Activated naive CD4-positive, alpha-beta T cell treated with anti-CD3 and anti-CD28 coated beads for 36 hours (primary cell): ENCODE measurements at regions not wholly inside any gene's neighbourhood (a gene's known extent, or its start where the extent isn't known, plus 50 kb on each side); places are given as distances from the start of the nearest gene placed in this dataset.
"Not testable (repeated sequence)": the region's sequence is repeated elsewhere in the genome, so short reads cannot be mapped to it uniquely, and the experiment has no call there.

Source experiments
- CTCF ChIA-PET: fragments of 350-600 bp; sonication (Branson Sonifier 250); formaldehyde crosslinking; loops from one replicate; lab custom pipeline; 2021; ENCODE audit warnings: antibody characterized with exemption; lab: Charles Lee
- DNase-seq: peaks from one replicate; pipeline ENCODE4 v3.0.0-alpha.2; 2020
- H3K27ac Mint-ChIP-seq: one replicate; pipeline ENCODE4 v1.8.0; 2021; ENCODE audit warnings: mild to moderate bottlenecking, mixed read lengths
- H3K27me3 Mint-ChIP-seq: one replicate; pipeline ENCODE4 v1.8.0; 2021; ENCODE audit warnings: low read depth, mixed read lengths
- H3K36me3 Mint-ChIP-seq: one replicate; pipeline ENCODE4 v1.8.0; 2021; ENCODE audit warnings: low read depth, mixed read lengths
- H3K4me1 Mint-ChIP-seq: one replicate; pipeline ENCODE4 v1.8.0; 2021; ENCODE audit warnings: low read depth, mixed read lengths
- H3K4me3 Mint-ChIP-seq: one replicate; pipeline ENCODE4 v1.8.0; 2021; ENCODE audit warnings: mild to moderate bottlenecking, moderate library complexity, mixed read lengths
- H3K9me3 Mint-ChIP-seq: one replicate; pipeline ENCODE4 v1.8.0; 2021; ENCODE audit warnings: mixed read lengths
- intact Hi-C: fragments of 100-400 bp; cut with micrococcal nuclease; formaldehyde crosslinking; loops from one replicate; pipeline ENCODE4 v1.15.1; 2023

DNA sequence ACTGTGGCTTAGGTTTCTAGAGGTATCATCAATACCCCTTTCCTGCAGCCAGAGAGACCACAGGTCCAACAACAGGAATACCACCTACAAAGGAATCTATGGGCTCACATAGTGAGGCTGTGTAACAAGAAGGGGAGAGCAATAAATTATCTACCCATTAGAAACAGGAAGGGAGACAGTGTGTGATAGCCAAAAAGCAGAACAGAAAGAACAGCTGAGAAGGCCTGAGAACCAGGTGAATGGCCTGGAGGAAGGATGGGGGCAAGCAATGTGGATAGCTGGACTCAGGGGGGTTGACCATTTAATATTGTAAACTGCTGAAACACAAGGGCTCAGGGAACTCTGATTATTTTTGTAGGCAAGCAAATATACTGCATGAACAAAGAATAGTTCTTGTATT lies 628.2 kb downstream of the COL12A1 start:
- CTCF ChIA-PET = no interaction called here
- Mint-ChIP-seq H3K36me3 (no peaks in the 10 kb centered on the region), H3K27ac (no peak overlapping the region), H3K4me1 (no peaks in the 10 kb centered on the region), H3K9me3 (no peaks in the 10 kb centered on the region), H3K27me3 (no peaks in the 10 kb centered on the region), H3K4me3 (no peak overlapping the region)
- no peak for DNase-seq
- intact Hi-C loops = loop anchor here (10.0 kb wide), 1 partner anchor 723 kb away; no protein-coding TSS in a partner anchor

DNA sequence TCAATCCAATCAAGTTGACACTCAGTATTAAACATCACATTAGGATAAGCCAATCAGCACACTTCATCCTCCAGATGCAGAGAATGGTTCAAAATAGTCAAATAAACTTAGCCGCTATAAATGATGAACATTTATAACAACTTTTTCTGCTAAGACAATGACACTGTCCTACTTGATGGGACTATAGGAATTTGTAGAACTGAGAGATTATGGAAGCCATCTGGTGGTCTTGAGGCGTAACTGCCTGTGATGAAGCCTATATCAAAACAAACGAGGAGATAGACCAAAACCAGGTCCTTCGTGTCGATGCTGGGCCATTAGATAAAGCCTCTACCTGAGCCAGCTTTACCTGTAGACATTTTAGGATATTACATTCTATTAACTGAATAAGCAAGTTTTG lies 631.1 kb downstream of the COL12A1 start:
- no peak for DNase-seq
- no peak overlapping the region for H3K4me3 Mint-ChIP-seq
- CTCF ChIA-PET = no interaction called here
- H3K9me3 Mint-ChIP-seq = no peaks in the 10 kb centered on the region
- H3K27ac Mint-ChIP-seq = no peak overlapping the region
- no peaks in the 10 kb centered on the region for H3K36me3 Mint-ChIP-seq
- intact Hi-C loops = loop anchor here (2.0 to 10.0 kb wide), 2 partner anchors 720 to 836 kb away; no protein-coding TSS in a partner anchor
- H3K4me1 Mint-ChIP-seq = no peaks in the 10 kb centered on the region
- no peaks in the 10 kb centered on the region for H3K27me3 Mint-ChIP-seq

DNA sequence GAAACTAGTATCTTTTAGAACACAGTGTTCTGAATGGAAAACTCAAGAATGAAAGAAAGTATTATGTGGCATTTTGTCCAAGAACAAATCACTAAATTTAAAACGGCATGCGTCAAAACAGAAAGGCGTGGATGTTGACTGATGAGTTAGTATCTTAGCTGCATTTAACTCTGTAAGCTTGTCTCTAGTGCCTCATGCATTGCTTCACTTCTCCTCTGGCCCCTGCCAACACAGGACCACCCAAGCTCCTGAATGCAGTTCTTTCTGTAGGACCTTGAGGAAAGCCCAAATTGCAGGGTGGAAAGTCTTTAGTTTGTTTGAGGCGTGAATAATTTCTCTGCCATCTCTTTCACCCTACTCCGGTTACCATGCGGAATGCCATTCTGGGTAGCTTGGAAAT lies 632.2 kb downstream of the COL12A1 start:
- Mint-ChIP-seq H3K4me1 (no peaks in the 10 kb centered on the region), H3K36me3 (no peaks in the 10 kb centered on the region), H3K9me3 (no peaks in the 10 kb centered on the region), H3K4me3 (no peak overlapping the region), H3K27me3 (no peaks in the 10 kb centered on the region), H3K27ac (no peak overlapping the region)
- intact Hi-C loops = loop anchor here (2.0 to 10.0 kb wide), 2 partner anchors 719 to 835 kb away; no protein-coding TSS in a partner anchor
- DNase-seq = no peak
- CTCF ChIA-PET = no interaction called here

DNA sequence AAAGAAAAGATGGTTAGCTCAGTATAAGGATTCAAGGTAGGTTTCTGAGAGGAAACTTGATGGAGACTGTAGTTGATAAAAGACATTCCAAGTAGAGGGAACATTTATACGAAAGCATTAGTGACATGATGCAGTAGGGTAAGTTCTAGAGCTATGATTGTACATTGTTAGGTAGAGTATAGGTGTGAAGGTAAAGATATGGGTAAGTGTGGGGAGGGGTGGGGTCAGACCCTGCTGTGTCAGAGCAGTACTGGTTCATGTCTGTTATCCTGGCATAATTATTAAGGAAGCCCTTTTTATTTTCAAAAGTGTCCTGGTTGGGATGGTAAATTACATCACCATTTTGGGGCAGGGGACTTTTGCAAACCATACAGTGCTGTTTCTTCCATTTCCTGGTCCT lies 635.8 kb downstream of the COL12A1 start:
- no peak for DNase-seq
- H3K27ac Mint-ChIP-seq = no peak overlapping the region
- no peaks in the 10 kb centered on the region for H3K27me3 Mint-ChIP-seq
- intact Hi-C loops = loop anchor here (10.0 kb wide), 1 partner anchor 715 kb away; no protein-coding TSS in a partner anchor
- CTCF ChIA-PET = no interaction called here
- H3K4me1 Mint-ChIP-seq = no peaks in the 10 kb centered on the region
- H3K4me3 Mint-ChIP-seq = no peak overlapping the region
- no peaks in the 10 kb centered on the region for H3K9me3 Mint-ChIP-seq
- H3K36me3 Mint-ChIP-seq = no peaks in the 10 kb centered on the region

DNA sequence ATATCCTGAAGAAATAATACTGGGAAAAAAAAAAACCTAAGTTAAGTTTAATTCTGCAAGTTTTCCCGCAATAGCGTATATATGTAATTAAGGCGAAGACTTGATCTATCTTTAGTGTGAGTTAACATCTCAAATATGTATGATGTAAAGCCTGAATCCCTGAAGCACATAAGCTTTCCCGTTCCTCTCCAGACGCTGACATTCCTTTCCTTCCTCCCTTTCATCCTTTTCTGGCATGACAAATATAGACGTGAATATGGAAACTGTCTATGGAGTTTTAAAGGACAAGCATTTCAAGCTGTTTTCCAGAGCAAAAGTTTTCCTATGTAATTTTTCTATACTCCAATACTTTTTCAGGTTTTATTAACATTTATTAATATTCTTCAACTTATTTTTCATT lies 637.0 kb downstream of the COL12A1 start:
- DNase-seq = no peak
- H3K9me3 Mint-ChIP-seq = no peaks in the 10 kb centered on the region
- H3K4me1 Mint-ChIP-seq = no peaks in the 10 kb centered on the region
- no peaks in the 10 kb centered on the region for H3K27me3 Mint-ChIP-seq
- no peak overlapping the region for H3K27ac Mint-ChIP-seq
- CTCF ChIA-PET = no interaction called here
- H3K36me3 Mint-ChIP-seq = no peaks in the 10 kb centered on the region
- intact Hi-C loops = no loop called here
- H3K4me3 Mint-ChIP-seq = no peak overlapping the region

DNA sequence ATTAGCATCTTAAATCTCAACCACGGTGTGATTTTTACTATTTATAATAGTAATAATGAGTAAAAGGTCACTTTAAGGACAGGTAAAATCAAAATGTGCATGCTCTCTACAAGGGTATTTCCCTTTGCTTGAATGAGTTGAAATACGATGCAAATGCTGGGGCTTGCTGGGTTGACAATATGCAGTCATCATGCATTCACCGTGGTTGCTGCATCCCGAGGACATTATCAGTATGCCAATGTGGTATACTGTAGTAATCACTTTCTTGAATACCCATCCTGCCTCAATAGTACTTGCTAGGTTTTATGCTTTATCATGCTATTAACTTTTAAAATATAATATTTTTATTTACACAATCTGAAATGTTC lies 637.9 kb downstream of the COL12A1 start:
- H3K36me3 Mint-ChIP-seq, CTCF ChIA-PET, DNase-seq, intact Hi-C loops, H3K4me1 Mint-ChIP-seq, H3K27me3 Mint-ChIP-seq, H3K9me3 Mint-ChIP-seq, H3K4me3 Mint-ChIP-seq, H3K27ac Mint-ChIP-seq: not testable (repeated sequence)

DNA sequence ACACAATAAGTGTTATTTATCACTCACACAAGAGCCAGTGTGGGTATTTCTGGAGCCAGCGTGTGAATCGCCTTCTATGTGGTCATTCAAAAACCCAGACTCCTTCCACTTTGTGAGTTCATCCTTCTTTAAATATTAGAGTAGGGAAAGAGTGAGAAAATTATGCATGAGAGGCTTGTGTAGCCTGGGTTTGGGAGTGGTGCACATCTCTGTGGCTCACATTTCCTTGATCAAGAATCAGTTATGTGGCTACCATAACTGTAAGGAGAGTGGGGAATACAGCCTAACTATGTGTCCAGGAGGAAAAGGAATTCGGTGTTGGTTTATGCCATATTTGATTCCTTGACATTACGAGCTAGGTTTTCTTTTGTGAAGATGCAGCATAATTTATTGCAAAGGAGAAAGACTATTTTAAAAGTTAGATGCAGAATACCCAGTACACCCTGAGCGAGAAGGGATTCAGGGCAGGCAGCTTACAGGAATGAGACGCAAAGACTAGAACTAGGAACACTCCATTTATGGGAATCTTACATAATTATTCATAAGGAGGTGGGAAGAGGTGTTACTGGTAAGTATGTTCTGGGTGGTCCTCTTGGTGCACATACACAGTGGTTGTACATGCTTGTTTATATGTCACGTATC lies 638.5 kb downstream of the COL12A1 start:
- intact Hi-C loops = no loop called here
- Mint-ChIP-seq H3K36me3 (no peaks in the 10 kb centered on the region), H3K4me3 (no peak overlapping the region), H3K27me3 (no peaks in the 10 kb centered on the region), H3K27ac (no peak overlapping the region), H3K9me3 (no peaks in the 10 kb centered on the region), H3K4me1 (no peaks in the 10 kb centered on the region)
- CTCF ChIA-PET = no interaction called here
- no peak for DNase-seq

DNA sequence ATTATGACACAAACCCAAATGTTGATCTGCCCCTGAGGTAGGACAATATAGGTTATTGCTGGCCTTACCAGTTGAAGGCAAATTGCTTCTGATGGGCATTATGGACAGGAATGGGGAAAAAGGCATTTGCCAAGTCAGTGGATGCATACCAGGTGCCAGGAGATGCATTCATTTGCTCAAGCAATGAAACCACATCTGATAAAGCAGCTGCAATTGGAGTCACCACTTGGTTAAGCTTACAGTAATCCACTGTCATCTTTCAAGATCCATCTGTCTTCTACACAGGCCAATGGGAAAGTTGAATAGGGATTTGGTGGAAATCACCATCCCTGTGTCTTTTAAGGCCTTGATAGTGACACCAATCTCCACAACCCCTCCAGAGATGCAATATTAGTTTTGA lies 648.6 kb downstream of the COL12A1 start:
- Mint-ChIP-seq H3K27me3 (no peaks in the 10 kb centered on the region), H3K27ac (no peak overlapping the region), H3K36me3 (no peaks in the 10 kb centered on the region), H3K4me1 (no peaks in the 10 kb centered on the region), H3K4me3 (no peak overlapping the region), H3K9me3 (peaks cover 2% of the 10 kb centered on the region)
- CTCF ChIA-PET = no interaction called here
- intact Hi-C loops = no loop called here
- DNase-seq = no peak

DNA sequence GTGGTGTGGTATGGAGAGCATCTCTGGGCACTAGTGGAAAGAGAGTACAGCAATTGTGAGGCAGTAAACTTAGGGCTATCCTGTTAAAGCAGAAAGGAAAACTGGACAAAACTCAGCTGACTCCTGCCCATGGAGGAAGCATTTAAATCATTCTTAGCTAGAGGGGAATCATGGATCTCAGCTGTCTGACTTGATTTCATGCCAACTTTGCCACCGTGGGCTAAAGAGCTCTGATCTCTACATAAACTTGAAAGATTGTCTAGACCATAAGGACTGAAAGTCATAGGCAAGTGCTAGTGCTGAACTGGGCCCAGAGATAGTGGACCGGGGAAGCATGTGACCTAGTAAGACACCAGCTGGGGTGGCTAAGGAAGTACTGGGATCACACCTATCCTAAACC lies 651.8 kb downstream of the COL12A1 start:
- CTCF ChIA-PET = no interaction called here
- Mint-ChIP-seq H3K9me3 (peaks cover 4% of the 10 kb centered on the region), H3K4me3 (no peak overlapping the region), H3K27ac (no peak overlapping the region), H3K27me3 (no peaks in the 10 kb centered on the region), H3K4me1 (no peaks in the 10 kb centered on the region), H3K36me3 (no peaks in the 10 kb centered on the region)
- DNase-seq = no peak
- intact Hi-C loops = no loop called here

DNA sequence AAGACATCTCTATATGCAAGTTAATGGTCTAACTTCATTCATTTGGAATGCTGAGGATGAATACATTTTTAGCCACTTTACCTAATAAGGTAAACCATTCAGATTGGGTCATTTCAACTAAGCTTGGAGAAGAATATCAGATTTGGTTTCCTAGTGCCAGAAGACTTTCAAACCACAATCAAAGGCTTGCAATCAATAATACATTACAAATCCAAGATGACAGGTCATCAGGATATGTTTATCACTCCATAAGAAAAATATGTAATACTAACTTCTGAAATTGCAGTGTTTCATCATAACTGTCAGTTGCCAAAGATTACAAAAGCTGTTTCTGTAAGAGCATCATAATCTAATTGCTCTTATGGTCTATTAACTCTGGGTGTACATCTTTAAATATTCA lies 654.0 kb downstream of the COL12A1 start:
- Mint-ChIP-seq H3K36me3 (no peaks in the 10 kb centered on the region), H3K9me3 (peaks cover 4% of the 10 kb centered on the region), H3K4me1 (no peaks in the 10 kb centered on the region), H3K4me3 (no peak overlapping the region), H3K27me3 (no peaks in the 10 kb centered on the region), H3K27ac (no peak overlapping the region)
- CTCF ChIA-PET = no interaction called here
- no peak for DNase-seq
- intact Hi-C loops = no loop called here

DNA sequence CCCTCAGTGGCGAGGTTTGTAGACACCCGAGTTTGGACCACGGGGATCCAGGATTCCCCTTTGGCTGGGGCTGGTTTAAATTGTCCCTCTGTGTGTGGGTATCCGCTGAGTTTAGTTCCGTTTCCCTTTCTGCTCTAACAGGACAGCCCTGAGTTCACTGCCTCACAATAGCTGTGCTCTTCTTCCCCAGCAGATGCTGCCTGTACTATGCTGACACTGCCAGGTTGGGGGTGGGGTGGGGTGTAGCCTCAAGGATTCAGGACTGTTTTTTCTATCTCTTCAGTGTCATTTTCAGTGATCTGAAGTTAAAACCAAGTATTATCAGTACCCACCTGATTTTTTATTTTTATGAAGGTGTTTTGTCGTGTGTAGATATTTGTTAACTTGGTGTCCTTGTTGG lies 655.0 kb downstream of the COL12A1 start:
- Mint-ChIP-seq H3K9me3 (peaks cover 4% of the 10 kb centered on the region), H3K36me3 (no peaks in the 10 kb centered on the region), H3K27ac (no peak overlapping the region), H3K4me1 (no peaks in the 10 kb centered on the region), H3K4me3 (no peak overlapping the region), H3K27me3 (no peaks in the 10 kb centered on the region)
- CTCF ChIA-PET = no interaction called here
- intact Hi-C loops = no loop called here
- no peak for DNase-seq

DNA sequence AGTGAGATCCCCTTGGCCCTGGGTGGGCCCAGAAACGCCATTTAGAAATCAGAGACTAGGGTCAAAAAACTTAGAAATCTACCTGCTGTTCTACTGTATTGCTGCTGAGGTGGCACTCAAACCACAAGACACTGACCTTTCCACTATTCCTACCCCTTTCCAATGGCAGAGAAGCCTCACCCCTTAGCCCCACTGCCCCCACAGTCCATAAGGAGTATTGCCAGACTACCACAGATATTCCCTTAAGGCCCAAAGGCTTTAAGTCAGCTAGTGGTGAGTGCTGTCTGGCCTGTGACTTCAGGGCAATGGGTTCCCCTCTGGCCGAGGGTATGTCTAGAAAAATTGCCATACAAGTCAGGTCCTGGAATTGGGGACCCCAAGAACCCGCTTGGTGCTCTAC lies 656.1 kb downstream of the COL12A1 start:
- H3K4me3 Mint-ChIP-seq = no peak overlapping the region
- H3K27ac Mint-ChIP-seq = no peak overlapping the region
- no peak for DNase-seq
- no peaks in the 10 kb centered on the region for H3K36me3 Mint-ChIP-seq
- H3K27me3 Mint-ChIP-seq = no peaks in the 10 kb centered on the region
- intact Hi-C loops = no loop called here
- no peaks in the 10 kb centered on the region for H3K4me1 Mint-ChIP-seq
- H3K9me3 Mint-ChIP-seq = peaks cover 4% of the 10 kb centered on the region
- CTCF ChIA-PET = no interaction called here

DNA sequence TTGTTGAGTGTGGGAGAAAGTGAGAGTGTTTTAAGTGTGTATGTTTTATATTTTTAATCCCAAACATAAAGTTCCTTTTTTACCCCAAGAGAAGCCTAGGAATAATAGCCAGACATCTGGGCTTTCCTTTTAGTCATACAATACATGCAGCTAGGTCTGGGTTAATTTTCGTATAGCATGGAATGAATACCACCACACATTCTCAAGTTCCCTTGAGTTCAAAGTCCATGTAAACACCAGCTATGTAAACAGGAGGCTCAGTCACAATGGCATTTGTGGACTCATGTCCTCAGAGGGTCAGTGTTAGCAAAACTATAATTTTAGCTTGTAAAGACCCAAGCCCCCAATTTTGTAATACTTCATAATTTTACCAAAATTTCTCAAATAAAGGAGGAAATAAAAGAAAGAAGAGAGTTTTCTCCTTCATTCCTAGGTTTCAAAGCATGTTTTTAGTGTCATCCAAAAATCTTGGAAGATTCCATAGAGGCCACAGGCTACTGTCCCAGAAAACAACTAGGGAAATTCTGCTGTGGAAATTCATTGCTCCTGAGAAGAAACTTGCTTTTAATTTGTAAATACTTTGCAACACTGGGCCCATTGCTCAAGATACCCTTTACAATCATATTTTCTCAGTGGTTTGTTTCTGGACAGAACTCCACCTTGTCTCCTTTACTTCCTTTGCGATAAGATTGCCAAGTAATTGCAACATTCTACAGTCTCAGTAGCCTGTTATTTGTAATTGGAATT lies 671.2 kb downstream of the COL12A1 start:
- no peak for DNase-seq
- Mint-ChIP-seq H3K27me3 (no peaks in the 10 kb centered on the region), H3K4me3 (no peak overlapping the region), H3K36me3 (no peaks in the 10 kb centered on the region), H3K9me3 (peaks cover 2% of the 10 kb centered on the region), H3K27ac (no peak overlapping the region), H3K4me1 (no peaks in the 10 kb centered on the region)
- intact Hi-C loops = no loop called here
- CTCF ChIA-PET = no interaction called here
